GM12865 (cell line): ENCODE measurements at regions not wholly inside any gene's neighbourhood (a gene's known extent, or its start where the extent isn't known, plus 50 kb on each side); places are given as distances from the start of the nearest gene placed in this dataset.

Source experiments
- DNase-seq: peaks from one replicate; pipeline ENCODE4 v3.0.0; 2010; ENCODE audit warnings: low read depth
- H3K4me3 ChIP-seq: 2 replicates; pipeline ENCODE4 v1.5.1; 2011; ENCODE audit warnings: mild to moderate bottlenecking, low read depth, low read length, control low read depth
- TF ChIP-seq, protein P1 (sequence below): IDR thresholded peaks from 2 replicates; pipeline ENCODE4 v1.5.1; 2011; ENCODE audit warnings: low read length, control low read depth, low read depth, inconsistent platforms; ENCODE audit not compliant: insufficient read depth; ENCODE audit errors: missing control alignments

DNA sequence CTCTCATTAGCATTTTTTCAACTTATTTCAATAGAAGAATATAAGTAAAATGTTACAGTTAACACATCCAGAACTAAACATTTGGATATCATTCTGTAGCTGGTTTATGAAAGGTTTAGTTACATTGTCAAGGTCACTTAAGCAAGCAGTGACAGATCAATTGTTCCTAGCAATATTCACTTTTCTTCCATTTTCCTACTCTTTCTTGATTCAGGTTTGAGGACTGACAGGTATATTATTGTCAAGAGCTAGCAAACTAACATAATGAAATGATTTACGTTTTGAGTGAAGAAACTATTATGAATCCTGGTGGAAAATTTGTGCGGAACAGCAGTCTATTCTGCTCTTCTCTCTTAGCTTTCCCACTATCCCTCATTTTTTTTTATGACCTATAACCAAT is 220.4 kb upstream of the ADGRL4 start:
- no peak for DNase-seq
- H3K4me3 ChIP-seq = no peak overlapping the region
- TF ChIP-seq, protein P1, sequence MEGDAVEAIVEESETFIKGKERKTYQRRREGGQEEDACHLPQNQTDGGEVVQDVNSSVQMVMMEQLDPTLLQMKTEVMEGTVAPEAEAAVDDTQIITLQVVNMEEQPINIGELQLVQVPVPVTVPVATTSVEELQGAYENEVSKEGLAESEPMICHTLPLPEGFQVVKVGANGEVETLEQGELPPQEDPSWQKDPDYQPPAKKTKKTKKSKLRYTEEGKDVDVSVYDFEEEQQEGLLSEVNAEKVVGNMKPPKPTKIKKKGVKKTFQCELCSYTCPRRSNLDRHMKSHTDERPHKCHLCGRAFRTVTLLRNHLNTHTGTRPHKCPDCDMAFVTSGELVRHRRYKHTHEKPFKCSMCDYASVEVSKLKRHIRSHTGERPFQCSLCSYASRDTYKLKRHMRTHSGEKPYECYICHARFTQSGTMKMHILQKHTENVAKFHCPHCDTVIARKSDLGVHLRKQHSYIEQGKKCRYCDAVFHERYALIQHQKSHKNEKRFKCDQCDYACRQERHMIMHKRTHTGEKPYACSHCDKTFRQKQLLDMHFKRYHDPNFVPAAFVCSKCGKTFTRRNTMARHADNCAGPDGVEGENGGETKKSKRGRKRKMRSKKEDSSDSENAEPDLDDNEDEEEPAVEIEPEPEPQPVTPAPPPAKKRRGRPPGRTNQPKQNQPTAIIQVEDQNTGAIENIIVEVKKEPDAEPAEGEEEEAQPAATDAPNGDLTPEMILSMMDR = no peak

DNA sequence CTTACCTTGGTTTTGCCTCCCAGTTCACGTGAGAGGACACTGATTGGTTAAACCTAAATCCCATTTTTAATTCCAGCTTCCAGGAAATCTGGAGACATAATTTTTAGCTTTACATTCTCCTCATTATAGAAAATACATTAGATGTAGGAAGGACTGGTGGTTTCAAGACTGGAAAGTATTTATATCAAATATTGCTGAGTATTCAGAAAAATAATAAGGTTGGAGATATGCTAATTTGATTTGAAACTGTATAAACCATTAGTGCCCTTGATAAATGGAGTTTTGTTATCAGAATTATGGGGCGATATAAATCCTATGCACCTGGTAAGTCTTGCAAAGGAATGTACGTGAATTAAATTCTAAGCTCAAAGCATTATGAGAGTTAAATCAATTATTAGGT is 218.0 kb upstream of the ADGRL4 start:
- DNase-seq = no peak
- TF ChIP-seq, protein P1 = no peak
- no peak overlapping the region for H3K4me3 ChIP-seq

DNA sequence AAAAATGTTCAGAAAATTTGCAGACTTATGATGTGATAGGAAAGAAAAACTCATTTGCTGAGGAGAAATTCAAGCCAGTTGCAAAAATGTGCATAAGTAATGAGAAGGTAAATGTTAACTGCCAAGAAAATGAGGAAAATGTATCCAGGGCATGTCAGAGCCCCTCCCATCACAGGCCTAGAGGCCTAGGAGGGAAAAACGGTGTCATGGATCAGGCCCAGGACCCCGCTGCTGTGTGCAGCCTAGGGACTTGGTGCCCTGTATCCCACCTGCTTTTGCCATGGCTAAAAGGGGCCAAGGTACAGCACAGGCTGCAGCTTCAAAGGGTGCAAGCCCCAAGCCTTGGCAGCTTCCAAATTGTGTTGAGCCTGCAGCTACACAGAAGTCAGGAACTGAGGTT is 214.0 kb upstream of the ADGRL4 start:
- TF ChIP-seq, protein P1 = no peak
- no peak for DNase-seq
- H3K4me3 ChIP-seq = no peak overlapping the region

DNA sequence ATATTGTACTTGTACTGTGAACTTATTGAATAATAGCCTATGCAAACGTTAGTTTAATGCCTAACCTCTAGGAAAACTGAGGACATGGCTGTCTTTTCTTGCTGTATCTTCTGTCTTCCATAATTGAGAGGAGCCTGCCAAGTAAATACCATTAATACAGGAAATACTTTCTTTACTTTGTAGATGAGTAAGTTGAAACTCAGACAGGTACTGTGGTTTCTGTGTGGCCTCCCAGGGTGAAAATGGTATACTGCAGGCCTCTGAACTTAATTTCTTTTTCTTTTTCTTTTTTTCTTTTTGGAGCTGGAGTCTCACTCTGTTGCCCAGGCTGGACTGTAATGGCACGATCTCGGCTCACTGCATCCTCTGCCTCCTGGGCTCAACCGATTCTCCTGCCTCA is 208.8 kb upstream of the ADGRL4 start:
- no peak for DNase-seq

DNA sequence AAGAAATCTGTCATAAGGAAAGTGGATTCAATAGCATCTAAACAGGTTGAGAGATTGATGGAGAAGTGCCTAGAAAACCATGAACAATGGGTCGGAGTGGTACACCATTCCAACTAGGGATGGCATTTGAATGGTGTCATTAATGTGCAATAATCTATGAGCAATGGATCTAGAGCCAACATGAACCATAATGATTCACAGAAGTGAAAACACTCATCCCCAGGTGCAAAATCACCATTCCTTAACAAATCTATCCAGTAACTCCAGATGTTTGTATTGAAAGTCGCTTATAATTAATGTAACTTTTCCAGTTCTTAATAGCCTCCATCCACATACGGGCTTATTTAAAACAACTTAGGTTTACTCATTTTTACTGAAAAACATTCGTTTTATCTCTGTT is 201.3 kb upstream of the ADGRL4 start:
- H3K4me3 ChIP-seq = no peak overlapping the region
- TF ChIP-seq, protein P1 = no peak
- no peak for DNase-seq

More for the DNA sequence above, 208.8 kb upstream of the ADGRL4 start:
- no peak overlapping the region for H3K4me3 ChIP-seq
- TF ChIP-seq, protein P1 = no peak

DNA sequence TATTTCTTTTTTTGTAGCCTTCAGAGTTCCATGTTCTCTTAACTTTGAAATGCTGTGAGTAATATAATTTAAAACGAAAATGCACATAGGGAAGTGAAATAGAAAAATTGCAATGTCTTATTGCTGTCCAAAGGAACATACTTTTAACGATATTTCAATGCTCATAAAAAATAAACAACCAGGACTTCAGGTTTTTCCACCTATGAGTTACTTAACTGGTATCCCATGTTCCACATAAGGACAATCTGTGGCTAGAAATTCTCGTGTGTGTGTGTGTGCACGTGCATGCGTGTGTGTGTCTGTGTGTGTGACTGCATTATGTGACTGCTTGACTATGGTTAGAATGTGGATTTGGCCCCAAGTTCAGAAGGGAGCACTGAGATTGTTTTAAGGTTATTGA is 200.8 kb upstream of the ADGRL4 start:
- TF ChIP-seq, protein P1 = no peak
- H3K4me3 ChIP-seq = no peak overlapping the region
- DNase-seq = no peak

DNA sequence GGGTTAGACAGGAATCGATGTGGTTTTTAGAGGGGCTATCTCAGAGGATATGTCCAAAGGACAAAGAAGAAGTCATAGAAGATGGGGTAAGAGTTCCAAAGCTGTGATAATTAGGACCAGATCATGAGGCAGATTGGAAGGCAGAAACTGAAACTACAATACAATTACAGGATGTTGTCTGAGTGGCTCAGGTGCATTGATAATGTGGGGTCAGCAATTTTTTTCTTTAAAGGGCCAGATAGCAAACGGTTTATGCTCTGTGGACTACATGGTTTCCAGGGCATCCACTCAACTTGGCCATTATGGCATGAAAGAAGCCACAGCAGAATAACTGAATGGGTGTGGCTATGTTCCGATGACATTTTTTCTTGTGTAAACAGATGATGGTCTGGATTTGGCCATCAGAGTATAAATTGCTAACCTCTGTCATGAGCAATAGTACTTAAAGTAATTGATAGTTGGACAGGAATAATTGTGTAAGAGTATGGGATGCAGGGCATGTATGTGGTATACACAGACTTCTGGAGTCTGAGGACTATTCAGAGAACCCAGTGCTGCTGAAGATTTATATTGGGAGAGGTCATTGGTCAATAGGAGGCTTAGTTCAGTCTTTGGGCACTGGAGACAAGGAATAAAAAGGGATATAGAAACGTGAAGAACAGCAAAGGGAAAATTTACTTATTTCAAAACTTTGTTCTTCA is 198.4 kb upstream of the ADGRL4 start:
- DNase-seq = no peak
- TF ChIP-seq, protein P1 = no peak
- H3K4me3 ChIP-seq = no peak overlapping the region
